ENCODE measurements at regions not wholly inside any gene's neighbourhood (a gene's known extent, or its start where the extent isn't known, plus 50 kb on each side); places are given as distances from the start of the nearest gene placed in this dataset.
"Not testable (repeated sequence)": the region's sequence is repeated elsewhere in the genome, so short reads cannot be mapped to it uniquely, and the experiment has no call there.

- FAIRE-seq (no peak), DNase-seq (ENCODE audit: low read depth, low spot score) (no peak)
- intact Hi-C loops (cut with micrococcal nuclease) = no loop called here
- POLR2A ChIA-PET = no interaction called here
- Histone ChIP-seq H3K4me3 (replicated peaks in 1 of 3; ENCODE audit: insufficient read depth in 1 of 3, low read depth in 1 of 3, low read length in 3 of 3) (no peak overlapping the region), H2AFZ (ENCODE audit: low read depth, low read length) (no peak overlapping the region), H4K20me1 (replicated peaks; ENCODE audit: control insufficient read depth, extremely low read depth, insufficient read depth, low read length) (no peaks in the 10 kb centered on the region), H3K4me2 (ENCODE audit: insufficient read depth, low read length) (no peak overlapping the region), H3K36me3 (ENCODE audit: control insufficient read depth in 2 of 2, extremely low read depth in 1 of 2, insufficient read depth in 2 of 2, low read length in 2 of 2) (no peaks in the 10 kb centered on the region), H3K4me1 (ENCODE audit: control insufficient read depth, extremely low read depth, insufficient read depth, low read length) (no peaks in the 10 kb centered on the region), H3K9ac (replicated peaks; ENCODE audit: extremely low read depth, insufficient read depth, low read length) (no peak overlapping the region), H3K27ac (ENCODE audit: insufficient read depth, low read depth, low read length) (no peak overlapping the region), H3K27me3 (ENCODE audit: control insufficient read depth in 2 of 2, insufficient read depth in 2 of 2, low read length in 2 of 2) (no peaks in the 10 kb centered on the region), H3K9me3 (replicated peaks; ENCODE audit: control insufficient read depth, insufficient read depth, low read length) (peaks cover 2% of the 10 kb centered on the region), H3K79me2 (ENCODE audit: control insufficient read depth, insufficient read depth, low read length) (no peaks in the 10 kb centered on the region), H3K9me1 (replicated peaks; ENCODE audit: control insufficient read depth, extremely low read depth, insufficient read depth, low read length) (no peaks in the 10 kb centered on the region)
- TF ChIP-seq POLR2A (IDR thresholded peaks at IDR 0.05; ENCODE audit: low read depth, low read length) = no peak
- TF ChIP-seq CTCF (IDR thresholded peaks at IDR 0.05; ENCODE audit: extremely low read depth in 1 of 2, insufficient read depth in 1 of 2, low read depth in 1 of 2, low read length in 2 of 2) = no peak
- TF ChIP-seq EZH2 (IDR thresholded peaks at IDR 0.05; ENCODE audit: borderline replicate concordance, low read depth, low read length, severe bottlenecking) = no peak
- no peak for TF ChIP-seq POLR2AphosphoS5 (IDR thresholded peaks at IDR 0.05; ENCODE audit: insufficient read depth, low read depth, low read length)
- no peak for TF ChIP-seq MAX (IDR thresholded peaks at IDR 0.05; ENCODE audit: insufficient read depth, insufficient read length)
- no peak for TF ChIP-seq MYC (IDR thresholded peaks at IDR 0.05; ENCODE audit: low read depth, low read length)
- no peak for TF ChIP-seq GATA2 (IDR thresholded peaks at IDR 0.05; ENCODE audit: insufficient read depth, insufficient read length, low read depth, low read length)
- TF ChIP-seq JUN (IDR thresholded peaks at IDR 0.05; ENCODE audit: borderline replicate concordance, insufficient read depth, insufficient read length, low read depth) = no peak
- no peak for TF ChIP-seq FOS (IDR thresholded peaks at IDR 0.05; ENCODE audit: borderline replicate concordance, insufficient read depth, low read length)
- CTCF ChIA-PET = no interaction called here
- dilution Hi-C loops (cut with MboI; ENCODE audit: extremely low pct_ligation_motif_present, low sequenced_read_pairs) = no loop called here
- BruUV-seq (replicated peaks) = no TSS peak
Observed at GRCh38 chr10:111648046-111648445, 535.5 kb downstream of the GPAM start.

- dilution Hi-C loops (cut with MboI; ENCODE audit: extremely low pct_ligation_motif_present, low sequenced_read_pairs); DNase-seq (ENCODE audit: low read depth, low spot score); intact Hi-C loops (cut with micrococcal nuclease); H3K9me3 ChIP-seq (replicated peaks; ENCODE audit: control insufficient read depth, insufficient read depth, low read length); H3K4me3 ChIP-seq (replicated peaks in 1 of 3; ENCODE audit: insufficient read depth in 1 of 3, low read depth in 1 of 3, low read length in 3 of 3); POLR2A ChIA-PET; H2AFZ ChIP-seq (ENCODE audit: low read depth, low read length); H3K79me2 ChIP-seq (ENCODE audit: control insufficient read depth, insufficient read depth, low read length); FAIRE-seq; H3K9me1 ChIP-seq (replicated peaks; ENCODE audit: control insufficient read depth, extremely low read depth, insufficient read depth, low read length); H3K4me1 ChIP-seq (ENCODE audit: control insufficient read depth, extremely low read depth, insufficient read depth, low read length); BruUV-seq (replicated peaks); H3K9ac ChIP-seq (replicated peaks; ENCODE audit: extremely low read depth, insufficient read depth, low read length); H3K36me3 ChIP-seq (ENCODE audit: control insufficient read depth in 2 of 2, extremely low read depth in 1 of 2, insufficient read depth in 2 of 2, low read length in 2 of 2); H3K27ac ChIP-seq (ENCODE audit: insufficient read depth, low read depth, low read length); H3K27me3 ChIP-seq (ENCODE audit: control insufficient read depth in 2 of 2, insufficient read depth in 2 of 2, low read length in 2 of 2); H4K20me1 ChIP-seq (replicated peaks; ENCODE audit: control insufficient read depth, extremely low read depth, insufficient read depth, low read length); H3K4me2 ChIP-seq (ENCODE audit: insufficient read depth, low read length); CTCF ChIA-PET: not testable (repeated sequence)
Observed at GRCh38 chr10:111649080-111649479, 534.5 kb downstream of the GPAM start.

All from endothelial cell of umbilical vein (primary cell).